GM21723 (cell line): ENCODE measurements at regions not wholly inside any gene's neighbourhood (a gene's known extent, or its start where the extent isn't known, plus 50 kb on each side); places are given as distances from the start of the nearest gene placed in this dataset.

Experiments
- ATAC-seq: cut with Tn5 transposase; IDR thresholded peaks from one replicate; pipeline ENCODE4 v1.9.1; 2021; ENCODE audit warnings: mild to moderate bottlenecking, moderate library complexity; ENCODE audit not compliant: unreplicated experiment

DNA sequence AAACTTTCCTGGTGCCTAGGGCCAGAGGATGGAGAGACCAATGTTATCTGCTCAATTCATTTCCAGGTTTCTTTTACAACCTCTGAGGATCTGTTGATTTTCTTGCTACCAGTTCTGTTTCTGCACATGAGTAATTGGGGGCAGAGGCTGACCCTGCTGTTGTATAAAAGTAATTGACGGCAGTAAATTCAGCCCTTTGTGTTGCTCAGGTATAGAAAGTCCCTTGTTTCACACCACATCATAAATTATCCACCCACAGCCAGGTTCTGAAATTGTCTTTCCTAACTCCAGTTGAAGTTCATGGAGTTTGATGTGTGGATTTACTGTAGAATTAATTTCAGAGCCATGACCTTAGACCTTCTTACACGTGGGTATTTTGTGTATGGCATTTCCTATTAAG is 107.4 kb upstream of the GRIK2 start:
- ATAC-seq = no peak

DNA sequence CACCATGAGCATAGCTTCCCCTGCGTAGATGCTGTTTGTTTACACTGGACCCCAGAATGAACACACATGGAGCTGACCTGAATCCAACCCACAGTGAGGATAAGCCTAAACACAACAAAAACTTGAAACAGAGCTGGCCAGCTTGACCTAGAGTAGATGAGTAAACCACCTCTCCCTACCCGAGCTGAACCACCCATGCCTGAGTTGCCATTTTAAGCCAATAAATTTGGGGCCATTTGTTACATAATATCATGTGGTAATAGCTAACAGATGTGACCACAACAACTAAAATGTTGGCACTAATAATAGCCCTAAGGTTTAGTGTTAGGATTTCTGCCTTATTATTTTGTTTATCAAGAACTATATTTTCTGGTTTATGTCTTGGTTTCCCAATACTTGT is 103.2 kb upstream of the GRIK2 start:
- ATAC-seq = no peak

DNA sequence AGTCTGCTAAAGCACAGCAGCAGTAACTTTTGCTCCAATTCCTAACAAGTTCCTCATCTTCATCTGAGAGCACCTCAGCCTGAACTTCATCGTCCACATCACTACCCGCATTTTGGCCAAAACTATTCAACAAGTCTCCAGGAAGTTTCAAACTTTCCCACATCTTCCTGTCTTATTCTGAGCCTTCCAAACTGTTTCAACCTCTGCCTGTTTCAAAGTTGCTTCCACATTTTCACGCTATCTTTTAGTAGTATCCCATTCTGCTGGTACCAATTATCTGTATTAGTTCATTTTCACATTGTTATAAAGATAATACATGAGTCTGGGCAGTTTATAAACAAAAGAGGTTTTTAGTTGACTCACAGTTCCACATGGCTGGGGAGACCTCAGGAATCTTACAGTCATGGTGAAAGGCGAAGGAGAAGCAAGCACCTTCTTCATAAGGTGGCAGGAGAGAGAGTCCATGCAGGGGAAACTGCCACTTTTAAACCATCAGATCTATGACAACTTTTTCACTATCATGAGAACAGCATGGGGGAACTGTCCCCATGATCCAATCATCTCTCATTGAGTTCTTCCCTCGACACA is 99.4 kb upstream of the GRIK2 start:
- ATAC-seq = no peak

DNA sequence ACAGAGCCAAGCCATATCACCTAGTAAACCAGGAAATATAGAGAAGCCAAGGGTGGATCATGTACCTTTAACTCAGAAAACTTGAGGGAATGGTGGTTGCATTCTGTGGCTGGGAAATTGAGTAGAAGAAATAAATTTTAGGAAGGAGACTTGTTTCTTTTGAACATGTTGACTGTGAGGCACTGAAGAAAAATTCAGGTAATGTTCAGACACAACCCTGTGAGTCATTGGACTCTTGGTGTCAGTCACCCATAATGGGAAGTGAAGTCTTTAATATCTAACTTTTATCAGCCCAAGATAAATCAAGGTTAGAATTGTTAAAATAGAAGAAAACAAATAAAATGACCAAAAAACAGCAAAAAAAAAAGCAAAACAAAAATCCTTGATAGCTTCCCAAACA is 98.8 kb upstream of the GRIK2 start:
- ATAC-seq = no peak

DNA sequence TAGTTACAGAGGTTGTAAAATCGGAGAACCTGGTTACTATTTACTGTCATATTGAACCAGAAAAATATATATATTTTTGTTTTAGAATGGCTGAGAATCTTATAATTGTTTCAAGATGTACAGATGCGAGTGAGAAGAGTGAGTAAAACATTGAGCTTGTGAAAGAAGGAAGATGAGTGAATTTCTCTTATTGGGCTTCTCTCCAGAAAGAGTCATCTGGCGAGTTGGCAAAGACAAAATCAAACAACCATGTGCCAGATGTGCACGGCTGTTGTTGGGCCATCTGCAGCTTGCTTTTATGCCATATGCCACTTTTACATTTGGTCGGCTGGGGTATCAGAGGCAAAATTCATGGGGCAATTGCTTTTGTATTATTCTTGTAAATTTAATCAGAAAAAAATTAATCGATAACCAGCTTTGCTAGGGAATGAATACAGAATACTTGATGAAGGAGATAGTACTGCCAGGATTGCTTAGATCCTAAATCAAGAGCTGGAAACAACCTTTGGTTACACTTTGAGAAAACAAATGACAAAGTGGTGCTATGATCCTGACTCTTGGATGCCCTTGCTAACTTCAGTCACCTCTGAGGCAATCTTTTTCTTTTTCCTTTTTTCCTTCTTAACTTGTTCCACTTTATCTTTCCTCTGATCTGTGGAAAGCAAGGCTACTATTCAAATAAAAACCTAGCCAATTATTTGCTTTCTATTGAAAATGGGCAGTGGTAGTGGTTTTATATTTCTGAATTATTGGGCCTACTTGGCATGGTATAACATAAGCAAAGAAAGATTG is 97.1 kb upstream of the GRIK2 start:
- ATAC-seq = no peak

DNA sequence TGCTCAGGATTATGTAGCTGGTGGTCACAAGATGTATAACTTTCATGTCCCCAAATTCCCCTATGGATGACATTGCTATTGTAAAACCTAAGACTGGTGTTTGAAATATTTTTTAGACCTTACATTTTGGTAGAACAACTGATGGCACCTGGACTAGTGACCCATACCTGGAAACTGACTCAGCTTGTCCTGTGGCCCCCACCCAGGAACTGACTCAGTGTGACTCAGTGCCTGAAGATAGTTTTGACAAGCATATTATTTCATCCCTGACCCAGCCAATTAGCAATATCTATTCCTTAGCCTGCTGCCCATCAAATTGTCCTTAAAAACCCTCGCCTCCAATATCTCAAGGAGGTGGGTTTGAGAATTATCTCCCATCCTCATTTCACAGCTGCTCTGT is 90.9 kb upstream of the GRIK2 start:
- ATAC-seq = no peak

DNA sequence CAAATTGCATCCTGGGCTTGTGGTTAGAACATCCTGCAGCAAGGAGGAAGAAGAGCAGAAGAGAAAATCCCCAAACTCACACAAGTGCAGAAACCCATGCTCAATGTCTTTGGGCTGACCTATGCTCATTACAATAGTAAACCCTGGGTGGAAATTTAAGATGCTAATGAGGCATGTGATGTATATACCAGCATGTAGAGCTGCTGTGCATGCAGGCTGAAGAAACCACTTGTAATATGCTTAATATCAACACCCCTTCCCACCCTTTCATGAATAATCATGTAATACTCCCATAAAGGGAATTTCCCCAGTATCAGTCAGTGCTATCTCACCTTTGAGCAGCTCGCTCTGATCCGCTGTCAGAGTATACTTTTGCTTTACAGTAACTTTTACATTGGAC is 90.0 kb upstream of the GRIK2 start:
- no peak for ATAC-seq

DNA sequence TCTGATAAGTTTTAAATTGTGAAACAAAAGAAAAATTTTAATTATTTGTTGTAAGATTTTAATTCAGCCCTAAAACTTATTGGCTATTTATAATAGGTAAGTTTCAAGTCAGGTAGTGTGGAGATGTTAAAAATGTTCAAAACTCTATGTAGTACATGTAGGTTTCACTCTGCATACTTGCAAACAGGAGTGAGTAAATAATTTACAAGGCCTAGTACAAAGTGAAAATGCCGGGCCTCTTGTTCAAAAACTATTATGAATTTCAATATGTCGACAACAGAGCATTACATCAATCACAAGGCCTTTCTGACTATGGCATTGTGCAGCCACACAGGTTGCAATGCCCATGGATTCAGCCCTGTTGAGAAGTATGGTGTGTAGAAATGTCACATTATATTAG is 80.9 kb upstream of the GRIK2 start:
- ATAC-seq = no peak

DNA sequence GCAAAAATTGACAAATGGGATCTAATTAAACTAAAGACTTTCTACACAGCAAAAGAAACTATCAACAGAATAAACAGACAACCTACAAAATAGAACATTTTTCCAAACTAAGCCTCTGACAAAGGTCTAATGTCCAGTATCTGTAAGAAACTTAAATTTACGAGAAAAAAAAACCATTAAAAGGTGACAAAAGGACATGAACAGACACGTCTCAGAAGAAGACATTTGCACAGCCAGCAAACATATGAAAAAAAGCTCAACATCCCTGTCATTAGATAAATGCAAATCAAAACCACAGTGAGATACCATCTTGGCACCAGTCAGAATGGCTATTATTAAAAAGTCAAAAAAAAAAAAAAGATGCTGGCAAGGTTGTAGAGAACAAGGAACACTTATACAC is 70.6 kb upstream of the GRIK2 start:
- ATAC-seq = no peak

DNA sequence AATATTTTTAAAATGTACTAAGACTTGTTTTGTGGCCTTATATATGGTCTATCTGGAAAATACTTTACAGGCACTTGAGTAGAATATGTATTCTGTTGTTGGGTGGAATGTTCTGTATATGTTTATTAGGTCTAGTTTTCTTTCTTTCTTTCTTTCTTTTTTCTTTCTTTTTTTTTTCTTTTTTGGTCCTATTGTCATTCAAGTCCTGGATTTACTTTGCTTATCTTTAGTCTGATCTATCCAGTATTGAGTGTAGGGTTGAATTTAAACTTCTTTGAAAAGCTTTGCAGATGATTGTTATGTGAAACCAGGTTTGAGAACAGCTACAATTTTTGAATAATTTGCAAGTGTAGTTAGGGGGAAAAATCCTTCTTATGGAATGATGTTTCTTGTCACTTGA is 67.1 kb upstream of the GRIK2 start:
- ATAC-seq = no peak

DNA sequence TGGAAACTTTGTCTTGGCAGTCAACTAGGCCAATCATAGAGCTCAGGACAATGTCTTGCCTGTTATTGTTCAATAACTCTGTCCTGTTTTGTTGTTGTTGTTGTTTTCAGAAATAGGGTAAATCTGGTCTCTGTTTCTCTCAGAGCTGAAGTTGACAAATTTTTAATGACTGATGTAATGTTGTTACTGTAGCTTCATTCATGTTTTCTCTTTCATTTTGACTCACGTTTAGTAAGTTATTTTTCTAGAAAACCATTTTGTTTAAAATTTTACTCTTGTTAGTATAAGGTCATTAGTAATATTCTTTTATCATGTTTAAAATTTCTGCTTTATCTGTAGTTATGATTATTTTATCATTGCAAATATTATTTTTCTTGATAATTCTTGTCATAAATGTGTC is 51.6 kb upstream of the GRIK2 start:
- ATAC-seq = no peak
